HG02884 (cell line): ENCODE measurements at regions not wholly inside any gene's neighbourhood (a gene's known extent, or its start where the extent isn't known, plus 50 kb on each side); places are given as distances from the start of the nearest gene placed in this dataset.

ENCODE experiments used
- ATAC-seq: cut with Tn5 transposase; IDR thresholded peaks from one replicate; pipeline ENCODE4 v1.9.1; 2021; ENCODE audit warnings: mild to moderate bottlenecking, moderate library complexity; ENCODE audit not compliant: unreplicated experiment

- no peak for ATAC-seq
These were observed 448.9 kb upstream of the ZMIZ1 start for GRCh38 chr10:78619896-78620295.

- no peak for ATAC-seq
These were observed 447.6 kb upstream of the ZMIZ1 start for GRCh38 chr10:78620985-78621799.

GRCh38 chr10:78623578-78624215 lies 445.1 kb upstream of the ZMIZ1 start:
- ATAC-seq = no peak

GRCh38 chr10:78624791-78625190 lies 444.0 kb upstream of the ZMIZ1 start:
- ATAC-seq = no peak

GRCh38 chr10:78626471-78626870 lies 442.3 kb upstream of the ZMIZ1 start:
- ATAC-seq = no peak

- ATAC-seq = no peak
These were observed 441.4 kb upstream of the ZMIZ1 start for GRCh38 chr10:78627254-78627795.

- no peak for ATAC-seq
These were observed 439.8 kb upstream of the ZMIZ1 start for GRCh38 chr10:78628976-78629375.

GRCh38 chr10:78629773-78630172 lies 439.0 kb upstream of the ZMIZ1 start:
- no peak for ATAC-seq

GRCh38 chr10:78630944-78631838 lies 437.6 kb upstream of the ZMIZ1 start:
- ATAC-seq = no peak

GRCh38 chr10:78634389-78634815 lies 434.4 kb upstream of the ZMIZ1 start:
- ATAC-seq = no peak

- ATAC-seq = no peak
These were observed 433.9 kb upstream of the ZMIZ1 start for GRCh38 chr10:78634835-78635234.

- ATAC-seq = no peak
These were observed 429.1 kb upstream of the ZMIZ1 start for GRCh38 chr10:78639629-78640028.

- ATAC-seq = no peak
These were observed 427.8 kb upstream of the ZMIZ1 start for GRCh38 chr10:78640796-78641636.

- no peak for ATAC-seq
These were observed 427.1 kb upstream of the ZMIZ1 start for GRCh38 chr10:78641693-78642092.

- no peak for ATAC-seq
These were observed 426.4 kb upstream of the ZMIZ1 start for GRCh38 chr10:78642269-78642816.

GRCh38 chr10:78643513-78643912 lies 425.3 kb upstream of the ZMIZ1 start:
- no peak for ATAC-seq

- no peak for ATAC-seq
These were observed 424.2 kb upstream of the ZMIZ1 start for GRCh38 chr10:78644550-78644949.

GRCh38 chr10:78645169-78645686 lies 423.5 kb upstream of the ZMIZ1 start:
- no peak for ATAC-seq

GRCh38 chr10:78645975-78646374 lies 422.8 kb upstream of the ZMIZ1 start:
- ATAC-seq = no peak
